HFFc6 (cell line): ENCODE measurements at regions not wholly inside any gene's neighbourhood (a gene's known extent, or its start where the extent isn't known, plus 50 kb on each side); places are given as distances from the start of the nearest gene placed in this dataset.

ENCODE experiments used
- DNase-seq: peaks from one replicate; pipeline ENCODE4 v3.0.0-alpha.2; 2018
- H3K27ac Mint-ChIP-seq: 2 replicates; pipeline ENCODE4 v1.8.0; 2020; ENCODE audit warnings: mild to moderate bottlenecking, mixed read lengths
- H3K27me3 Mint-ChIP-seq: 2 replicates; pipeline ENCODE4 v1.8.0; 2021; ENCODE audit warnings: mild to moderate bottlenecking, moderate library complexity, mixed read lengths; ENCODE audit not compliant: insufficient read depth
- H3K36me3 Mint-ChIP-seq: 2 replicates; pipeline ENCODE4 v1.8.0; 2021; ENCODE audit warnings: low read depth, mixed read lengths
- H3K4me1 Mint-ChIP-seq: 2 replicates; pipeline ENCODE4 v1.8.0; 2020; ENCODE audit warnings: low read depth, mixed read lengths
- H3K4me3 Mint-ChIP-seq: 2 replicates; pipeline ENCODE4 v1.8.0; 2020; ENCODE audit warnings: mild to moderate bottlenecking, moderate library complexity, mixed read lengths
- H3K9me3 Mint-ChIP-seq: 2 replicates; pipeline ENCODE4 v1.8.0; 2020; ENCODE audit warnings: mild to moderate bottlenecking, mixed read lengths
- TF ChIP-seq, protein P1 (sequence below): fragments of 200-600 bp; sonication (generic); IDR thresholded peaks from 2 replicates; pipeline ENCODE4 v1.5.0; 2021; ENCODE audit warnings: antibody characterized with exemption, mild to moderate bottlenecking

DNA sequence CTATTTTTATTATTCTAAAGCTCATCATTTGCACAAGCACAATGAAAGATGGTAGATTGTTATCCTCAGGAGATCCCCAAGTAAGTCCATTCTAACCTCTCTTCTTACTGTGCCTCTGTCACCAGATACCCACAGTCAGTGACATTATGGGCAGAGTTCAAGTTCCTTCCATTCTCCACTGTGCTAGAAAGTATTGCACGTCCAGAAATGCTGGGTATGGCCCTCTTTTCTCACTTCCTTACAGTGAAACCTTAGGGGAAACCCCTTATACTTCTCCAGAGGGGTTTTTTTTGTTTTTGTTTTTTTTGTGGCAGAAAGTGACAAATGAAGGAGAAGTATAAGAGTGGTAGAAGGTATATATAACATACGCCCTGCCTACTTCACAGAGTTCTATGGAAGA lies 102.9 kb downstream of the DIO2 start:
- TF ChIP-seq, protein P1, sequence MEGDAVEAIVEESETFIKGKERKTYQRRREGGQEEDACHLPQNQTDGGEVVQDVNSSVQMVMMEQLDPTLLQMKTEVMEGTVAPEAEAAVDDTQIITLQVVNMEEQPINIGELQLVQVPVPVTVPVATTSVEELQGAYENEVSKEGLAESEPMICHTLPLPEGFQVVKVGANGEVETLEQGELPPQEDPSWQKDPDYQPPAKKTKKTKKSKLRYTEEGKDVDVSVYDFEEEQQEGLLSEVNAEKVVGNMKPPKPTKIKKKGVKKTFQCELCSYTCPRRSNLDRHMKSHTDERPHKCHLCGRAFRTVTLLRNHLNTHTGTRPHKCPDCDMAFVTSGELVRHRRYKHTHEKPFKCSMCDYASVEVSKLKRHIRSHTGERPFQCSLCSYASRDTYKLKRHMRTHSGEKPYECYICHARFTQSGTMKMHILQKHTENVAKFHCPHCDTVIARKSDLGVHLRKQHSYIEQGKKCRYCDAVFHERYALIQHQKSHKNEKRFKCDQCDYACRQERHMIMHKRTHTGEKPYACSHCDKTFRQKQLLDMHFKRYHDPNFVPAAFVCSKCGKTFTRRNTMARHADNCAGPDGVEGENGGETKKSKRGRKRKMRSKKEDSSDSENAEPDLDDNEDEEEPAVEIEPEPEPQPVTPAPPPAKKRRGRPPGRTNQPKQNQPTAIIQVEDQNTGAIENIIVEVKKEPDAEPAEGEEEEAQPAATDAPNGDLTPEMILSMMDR: no peak
- no peaks in the 10 kb centered on the region for H3K36me3 Mint-ChIP-seq

DNA sequence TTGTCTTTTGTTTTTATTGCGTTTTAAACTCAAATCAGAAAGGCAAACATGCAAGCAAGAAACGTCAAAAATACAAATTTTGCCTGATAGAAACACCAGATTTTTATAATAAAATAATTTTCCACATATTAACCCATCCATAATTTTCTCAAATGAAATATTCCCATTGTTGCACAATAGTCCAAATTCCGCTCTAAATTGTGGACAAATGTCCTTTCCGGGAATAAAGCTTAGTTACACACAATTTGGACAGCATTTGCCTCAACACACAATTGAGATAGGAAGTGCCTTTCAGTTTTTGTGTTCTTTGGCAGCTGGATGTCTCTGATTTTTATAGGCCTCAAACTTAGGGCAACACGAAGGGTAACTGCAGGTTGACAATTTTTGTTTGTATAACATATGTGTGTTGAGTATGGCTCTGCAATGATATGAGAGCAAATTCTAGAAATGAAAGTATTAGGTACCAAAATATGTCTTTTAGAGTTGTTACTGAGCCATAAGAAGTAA lies 105.8 kb downstream of the DIO2 start:
- Mint-ChIP-seq H3K9me3 (no peaks in the 10 kb centered on the region), H3K36me3 (no peaks in the 10 kb centered on the region), H3K27me3 (peaks cover 2% of the 10 kb centered on the region; the same call in 1 of the 2 replicates), H3K27ac (no peak overlapping the region), H3K4me3 (no peak overlapping the region), H3K4me1 (no peaks in the 10 kb centered on the region)
- DNase-seq: no peak
- TF ChIP-seq, protein P1: no peak

More for the DNA sequence above, 102.9 kb downstream of the DIO2 start:
- peaks cover 3% of the 10 kb centered on the region for H3K27me3 Mint-ChIP-seq
- H3K27ac Mint-ChIP-seq: no peak overlapping the region
- H3K9me3 Mint-ChIP-seq: no peaks in the 10 kb centered on the region; the same call in 1 of the 2 replicates
- no peak overlapping the region for H3K4me3 Mint-ChIP-seq
- no peak for DNase-seq
- no peaks in the 10 kb centered on the region for H3K4me1 Mint-ChIP-seq

DNA sequence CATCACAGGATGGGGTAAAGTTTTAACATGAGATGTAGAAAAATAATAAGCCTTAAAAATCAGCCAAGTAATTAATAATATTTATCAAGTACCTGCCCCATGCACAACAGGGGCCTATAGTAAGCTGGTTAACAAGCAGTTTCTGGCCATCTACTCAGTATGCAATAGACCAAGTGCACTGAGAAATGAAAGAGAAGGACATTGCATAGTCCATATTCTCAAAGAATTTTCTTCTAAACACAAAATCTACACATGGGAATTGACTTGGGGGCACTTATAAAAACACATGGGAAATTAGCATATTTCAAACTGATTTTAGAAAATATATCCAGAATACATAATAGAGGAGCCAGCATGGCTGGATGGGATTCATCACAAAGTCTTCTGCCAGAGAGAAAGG lies 109.5 kb downstream of the DIO2 start:
- Mint-ChIP-seq H3K4me3 (no peak overlapping the region), H3K27ac (no peak overlapping the region), H3K36me3 (0 out of 2 replicates have a peak, but pooled peaks cover 4% of the 10 kb centered on the region), H3K4me1 (no peaks in the 10 kb centered on the region), H3K9me3 (no peaks in the 10 kb centered on the region; the same call in 1 of the 2 replicates), H3K27me3 (no peaks in the 10 kb centered on the region; the same call in none of the 2 replicates)
- TF ChIP-seq, protein P1: no peak
- DNase-seq: no peak

DNA sequence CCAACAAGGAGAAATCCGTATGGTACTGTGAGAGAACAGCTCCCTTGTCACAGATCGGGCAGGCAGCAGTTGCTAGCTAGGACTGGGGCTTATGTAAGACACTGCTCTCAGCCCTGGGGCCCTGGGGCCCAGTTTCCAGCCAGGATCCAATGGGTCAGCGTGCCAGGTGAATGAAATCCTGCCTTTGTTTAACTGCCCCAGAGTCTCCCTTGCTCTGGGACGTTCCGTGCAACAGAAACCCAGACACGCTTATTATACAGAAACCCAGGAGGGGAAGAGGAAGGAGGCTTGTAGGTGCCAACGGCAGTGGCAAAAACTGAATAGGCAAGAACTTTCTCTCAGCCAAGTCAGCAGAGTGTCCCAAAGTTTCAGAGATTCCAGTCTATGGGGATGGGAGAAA lies 110.6 kb downstream of the DIO2 start:
- Mint-ChIP-seq H3K9me3 (no peaks in the 10 kb centered on the region; the same call in 1 of the 2 replicates), H3K4me3 (no peak overlapping the region), H3K27ac (no peak overlapping the region), H3K36me3 (0 out of 2 replicates have a peak, but pooled peaks cover 4% of the 10 kb centered on the region), H3K4me1 (peaks cover 6% of the 10 kb centered on the region; the same call in 1 of the 2 replicates), H3K27me3 (no peaks in the 10 kb centered on the region; the same call in 1 of the 2 replicates)
- TF ChIP-seq, protein P1: no peak
- no peak for DNase-seq

DNA sequence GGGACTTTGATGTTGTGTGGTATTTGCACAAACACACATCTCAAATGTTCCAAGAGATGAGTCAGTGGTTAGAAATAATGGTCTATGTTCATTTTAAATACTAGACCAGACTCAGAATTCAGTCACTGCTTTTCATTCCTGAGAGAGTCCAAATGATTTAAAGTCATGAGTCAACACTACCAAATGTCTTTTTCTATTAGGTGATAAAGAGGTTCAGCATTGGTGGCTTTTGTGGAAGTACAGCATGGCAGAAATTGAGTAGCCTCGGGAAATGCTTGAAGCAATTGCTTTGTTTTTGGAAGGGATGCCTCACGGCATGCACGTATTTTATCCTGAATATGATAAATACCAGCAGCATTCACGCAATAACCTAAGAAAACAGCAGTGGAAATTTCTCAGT lies 115.7 kb downstream of the DIO2 start:
- H3K36me3 Mint-ChIP-seq: 0 out of 2 replicates have a peak, but pooled peaks cover 4% of the 10 kb centered on the region
- H3K27ac Mint-ChIP-seq: peak overlapping the region; percentile 78
- H3K27me3 Mint-ChIP-seq: peaks cover 1% of the 10 kb centered on the region
- H3K4me1 Mint-ChIP-seq: peaks cover 12% of the 10 kb centered on the region; the same call in 1 of the 2 replicates
- H3K9me3 Mint-ChIP-seq: no peaks in the 10 kb centered on the region; the same call in 1 of the 2 replicates
- DNase-seq: peak; percentile 93
- no peak overlapping the region for H3K4me3 Mint-ChIP-seq
- TF ChIP-seq, protein P1: no peak
